Glutamatergic neuron (in vitro differentiated cells): ENCODE measurements at regions not wholly inside any gene's neighbourhood (a gene's known extent, or its start where the extent isn't known, plus 50 kb on each side); places are given as distances from the start of the nearest gene placed in this dataset.

Experiments used
- DNase-seq: peaks from one replicate; pipeline ENCODE4 v3.0.0; 2022
- H3K27ac Mint-ChIP-seq: one replicate; pipeline ENCODE4 v1.8.0; 2020; ENCODE audit warnings: mild to moderate bottlenecking, mixed read lengths, inconsistent platforms; ENCODE audit not compliant: unreplicated experiment
- H3K27me3 Mint-ChIP-seq: one replicate; pipeline ENCODE4 v1.8.0; 2020; ENCODE audit warnings: mild to moderate bottlenecking, moderate library complexity, mixed read lengths, inconsistent platforms; ENCODE audit not compliant: unreplicated experiment
- H3K36me3 Mint-ChIP-seq: one replicate; pipeline ENCODE4 v1.8.0; 2020; ENCODE audit warnings: mild to moderate bottlenecking, mixed read lengths, inconsistent platforms; ENCODE audit not compliant: unreplicated experiment
- H3K4me1 Mint-ChIP-seq: one replicate; pipeline ENCODE4 v1.8.0; 2020; ENCODE audit warnings: mild to moderate bottlenecking, low read depth, mixed read lengths, inconsistent platforms; ENCODE audit not compliant: unreplicated experiment
- H3K4me3 Mint-ChIP-seq: one replicate; pipeline ENCODE4 v1.8.0; 2020; ENCODE audit warnings: mild to moderate bottlenecking, mixed read lengths, inconsistent platforms; ENCODE audit not compliant: unreplicated experiment
- H3K9me3 Mint-ChIP-seq: one replicate; pipeline ENCODE4 v1.8.0; 2020; ENCODE audit warnings: mild to moderate bottlenecking, moderate library complexity, mixed read lengths, inconsistent platforms; ENCODE audit not compliant: unreplicated experiment
- TF ChIP-seq, protein P1 (sequence below): fragments of 200-600 bp; sonication (generic); IDR thresholded peaks from one replicate; pipeline ENCODE4 v1.5.0; 2021; ENCODE audit not compliant: partially characterized antibody, unreplicated experiment

DNA sequence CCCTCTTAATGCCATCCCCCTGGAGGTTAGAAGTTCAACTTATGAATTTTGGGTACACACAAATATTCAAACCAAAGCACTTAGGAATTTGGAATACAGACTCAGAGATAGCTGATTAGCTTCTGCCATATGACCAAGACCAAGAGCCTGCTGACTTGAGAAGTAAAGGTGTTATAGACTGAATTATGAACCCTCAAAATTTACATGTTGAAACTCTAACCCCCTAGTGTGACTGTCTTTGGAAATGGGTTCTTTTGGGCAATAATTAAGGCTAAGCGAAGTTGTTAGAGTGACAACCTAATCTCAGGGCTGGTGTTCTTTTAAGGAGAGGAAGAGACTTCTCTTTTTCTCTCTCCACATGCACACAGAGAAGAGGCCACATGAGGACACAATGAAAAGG, 151.2 kb downstream of the COX18 start:
- no peaks in the 10 kb centered on the region for H3K36me3 Mint-ChIP-seq
- no peaks in the 10 kb centered on the region for H3K27me3 Mint-ChIP-seq
- no peak overlapping the region for H3K27ac Mint-ChIP-seq
- H3K4me3 Mint-ChIP-seq, result no peak overlapping the region
- TF ChIP-seq, protein P1, sequence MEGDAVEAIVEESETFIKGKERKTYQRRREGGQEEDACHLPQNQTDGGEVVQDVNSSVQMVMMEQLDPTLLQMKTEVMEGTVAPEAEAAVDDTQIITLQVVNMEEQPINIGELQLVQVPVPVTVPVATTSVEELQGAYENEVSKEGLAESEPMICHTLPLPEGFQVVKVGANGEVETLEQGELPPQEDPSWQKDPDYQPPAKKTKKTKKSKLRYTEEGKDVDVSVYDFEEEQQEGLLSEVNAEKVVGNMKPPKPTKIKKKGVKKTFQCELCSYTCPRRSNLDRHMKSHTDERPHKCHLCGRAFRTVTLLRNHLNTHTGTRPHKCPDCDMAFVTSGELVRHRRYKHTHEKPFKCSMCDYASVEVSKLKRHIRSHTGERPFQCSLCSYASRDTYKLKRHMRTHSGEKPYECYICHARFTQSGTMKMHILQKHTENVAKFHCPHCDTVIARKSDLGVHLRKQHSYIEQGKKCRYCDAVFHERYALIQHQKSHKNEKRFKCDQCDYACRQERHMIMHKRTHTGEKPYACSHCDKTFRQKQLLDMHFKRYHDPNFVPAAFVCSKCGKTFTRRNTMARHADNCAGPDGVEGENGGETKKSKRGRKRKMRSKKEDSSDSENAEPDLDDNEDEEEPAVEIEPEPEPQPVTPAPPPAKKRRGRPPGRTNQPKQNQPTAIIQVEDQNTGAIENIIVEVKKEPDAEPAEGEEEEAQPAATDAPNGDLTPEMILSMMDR, result no peak
- H3K9me3 Mint-ChIP-seq, result no peaks in the 10 kb centered on the region
- DNase-seq, result no peak
- H3K4me1 Mint-ChIP-seq, result no peaks in the 10 kb centered on the region

DNA sequence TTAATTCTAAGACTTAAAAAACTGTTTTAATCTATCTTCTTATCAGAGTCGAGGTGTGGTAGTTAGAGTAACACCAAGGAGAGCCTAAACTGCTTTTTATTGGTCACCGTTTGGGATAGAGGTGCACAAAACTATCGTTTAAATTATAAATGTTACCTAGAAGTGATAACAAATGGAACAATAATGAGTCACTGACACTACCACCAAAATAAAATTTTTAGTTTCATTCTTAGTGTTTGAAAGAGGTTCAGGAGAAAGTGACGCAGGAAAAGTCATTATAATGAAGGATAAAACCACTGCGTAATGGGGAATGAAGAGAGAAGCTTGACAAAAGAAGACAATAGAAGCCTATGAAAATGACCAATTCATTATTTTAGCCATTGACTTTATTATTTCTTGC, 158.2 kb downstream of the COX18 start:
- TF ChIP-seq, protein P1, result no peak

DNA sequence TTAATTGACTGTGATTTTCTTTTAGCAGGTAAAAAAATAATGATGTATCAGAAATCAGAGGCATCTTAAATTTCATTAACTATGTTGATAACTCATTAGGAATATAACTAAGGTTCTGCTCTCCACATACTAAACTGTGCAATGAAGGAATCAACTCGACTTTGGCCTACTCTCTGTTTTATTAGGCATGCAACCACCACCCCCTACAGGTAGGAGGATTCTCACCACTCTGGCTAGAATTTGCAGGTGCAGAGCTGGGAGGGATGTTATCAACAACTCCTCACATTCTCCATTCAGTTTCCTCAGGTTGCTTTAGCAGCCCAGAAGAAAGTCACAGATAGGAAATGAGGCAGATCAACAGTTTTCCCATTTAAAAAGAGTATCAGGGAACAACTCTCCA, 160.1 kb downstream of the COX18 start:
- Mint-ChIP-seq H3K4me3 (no peak overlapping the region), H3K27me3 (no peaks in the 10 kb centered on the region), H3K9me3 (no peaks in the 10 kb centered on the region), H3K4me1 (no peaks in the 10 kb centered on the region), H3K36me3 (no peaks in the 10 kb centered on the region), H3K27ac (no peak overlapping the region)
- DNase-seq, result no peak
- TF ChIP-seq, protein P1, result peak; percentile 16

More for the DNA sequence above, 158.2 kb downstream of the COX18 start:
- H3K27me3 Mint-ChIP-seq, result no peaks in the 10 kb centered on the region
- H3K4me3 Mint-ChIP-seq, result no peak overlapping the region
- no peak for DNase-seq
- no peaks in the 10 kb centered on the region for H3K36me3 Mint-ChIP-seq
- H3K27ac Mint-ChIP-seq, result no peak overlapping the region
- no peaks in the 10 kb centered on the region for H3K9me3 Mint-ChIP-seq
- H3K4me1 Mint-ChIP-seq, result no peaks in the 10 kb centered on the region

DNA sequence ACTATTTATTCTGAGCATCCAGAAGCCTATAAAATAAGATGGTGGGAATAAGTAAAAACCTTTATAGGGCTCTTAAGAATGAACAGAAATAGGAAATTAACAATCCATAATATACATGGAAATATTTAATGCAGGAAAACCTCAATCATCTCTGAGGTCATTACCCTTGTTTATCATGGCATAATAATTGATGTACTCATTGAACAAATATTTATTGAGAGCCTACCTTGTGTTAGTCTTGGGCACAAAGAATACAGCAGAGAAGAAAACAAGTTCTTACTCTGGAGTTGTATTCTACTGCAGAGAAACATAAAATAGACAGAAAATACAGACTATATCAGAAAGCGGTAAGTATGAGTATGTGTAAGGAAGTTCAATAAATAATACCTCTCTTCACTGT, 167.2 kb downstream of the COX18 start:
- peaks cover 5% of the 10 kb centered on the region for H3K27me3 Mint-ChIP-seq
- no peaks in the 10 kb centered on the region for H3K36me3 Mint-ChIP-seq
- TF ChIP-seq, protein P1, result no peak
- DNase-seq, result no peak
- no peak overlapping the region for H3K4me3 Mint-ChIP-seq
- peaks cover 5% of the 10 kb centered on the region for H3K9me3 Mint-ChIP-seq
- H3K27ac Mint-ChIP-seq, result no peak overlapping the region
- H3K4me1 Mint-ChIP-seq, result peaks cover 19% of the 10 kb centered on the region

DNA sequence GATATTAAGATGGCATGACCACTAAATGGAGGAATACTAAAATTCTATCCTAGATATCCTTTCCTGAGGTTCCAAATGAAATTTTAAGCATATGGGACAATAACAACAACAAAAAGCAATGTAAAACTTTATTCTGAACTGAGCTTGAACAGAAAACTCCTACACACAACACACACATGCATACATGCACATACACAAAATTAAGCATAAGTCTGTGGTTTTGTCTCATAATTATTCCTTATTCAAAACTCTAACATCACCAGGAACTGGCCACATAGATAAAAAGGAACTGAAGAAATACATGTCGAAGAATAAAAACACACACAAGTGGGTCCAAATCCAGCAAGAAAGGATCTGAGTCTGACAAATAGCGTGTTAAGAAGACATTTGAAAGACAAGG, 168.0 kb downstream of the COX18 start:
- no peak for DNase-seq
- peaks cover 5% of the 10 kb centered on the region for H3K27me3 Mint-ChIP-seq
- H3K4me3 Mint-ChIP-seq, result no peak overlapping the region
- peaks cover 19% of the 10 kb centered on the region for H3K4me1 Mint-ChIP-seq
- TF ChIP-seq, protein P1, result no peak
- no peaks in the 10 kb centered on the region for H3K36me3 Mint-ChIP-seq
- H3K27ac Mint-ChIP-seq, result peak overlapping the region; percentile 91
- H3K9me3 Mint-ChIP-seq, result peaks cover 5% of the 10 kb centered on the region
